HEK293T (cell line): ENCODE measurements at regions not wholly inside any gene's neighbourhood (a gene's known extent, or its start where the extent isn't known, plus 50 kb on each side); places are given as distances from the start of the nearest gene placed in this dataset.

ENCODE experiments used
- FOXA1 ChIP-seq: fragments of 450-650 bp; IDR thresholded peaks from 2 replicates; pipeline ENCODE4 v1.6.1; 2016; ENCODE audit warnings: mild to moderate bottlenecking
- FOXM1 ChIP-seq: fragments of 450-650 bp; IDR thresholded peaks from 2 replicates; pipeline ENCODE4 v1.6.1; 2017; ENCODE audit warnings: mild to moderate bottlenecking, borderline replicate concordance
- SP1 ChIP-seq: fragments of 450-650 bp; IDR thresholded peaks from 2 replicates; pipeline ENCODE4 v1.6.1; 2017

DNA sequence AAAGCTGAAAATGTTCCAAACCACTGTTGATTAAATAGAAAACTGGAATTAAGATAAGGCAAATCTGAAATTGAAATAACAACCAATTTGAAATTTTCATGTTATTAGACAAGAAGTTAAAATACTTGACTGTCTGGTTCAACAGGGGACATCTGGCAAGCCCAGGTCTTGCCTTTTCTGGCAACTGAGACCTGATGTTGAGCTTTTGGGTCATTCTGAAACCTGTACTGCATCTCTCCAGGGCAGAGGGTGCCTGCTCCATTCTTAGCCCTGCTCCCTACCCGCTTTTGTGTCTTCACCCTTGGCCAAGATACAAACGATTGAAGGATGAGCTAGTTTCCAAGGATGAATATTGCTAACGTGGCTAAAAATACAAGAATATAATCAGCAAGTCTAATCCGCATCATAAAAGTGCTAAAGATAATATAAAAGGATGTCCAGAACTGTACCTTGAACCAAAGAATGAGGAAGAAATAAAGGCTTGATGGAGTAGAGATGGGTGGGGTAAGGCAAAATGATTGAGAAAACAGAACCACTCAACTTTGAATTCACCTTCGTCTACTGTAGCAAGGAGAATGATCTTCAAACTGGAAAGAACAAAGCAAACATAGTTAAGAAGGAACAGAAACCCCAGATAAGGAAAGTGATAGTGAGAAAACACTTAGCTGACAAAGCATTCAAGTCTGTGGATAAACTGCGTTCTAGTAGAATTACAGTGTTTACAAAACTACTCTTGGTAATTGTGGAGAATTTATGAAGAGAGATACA lies 109.8 kb upstream of the MAN1A1 start:
- no peak for TF ChIP-seq FOXM1
- TF ChIP-seq SP1: no peak
- no peak for TF ChIP-seq FOXA1
